ENCODE measurements at regions not wholly inside any gene's neighbourhood (a gene's known extent, or its start where the extent isn't known, plus 50 kb on each side); places are given as distances from the start of the nearest gene placed in this dataset.

DNA sequence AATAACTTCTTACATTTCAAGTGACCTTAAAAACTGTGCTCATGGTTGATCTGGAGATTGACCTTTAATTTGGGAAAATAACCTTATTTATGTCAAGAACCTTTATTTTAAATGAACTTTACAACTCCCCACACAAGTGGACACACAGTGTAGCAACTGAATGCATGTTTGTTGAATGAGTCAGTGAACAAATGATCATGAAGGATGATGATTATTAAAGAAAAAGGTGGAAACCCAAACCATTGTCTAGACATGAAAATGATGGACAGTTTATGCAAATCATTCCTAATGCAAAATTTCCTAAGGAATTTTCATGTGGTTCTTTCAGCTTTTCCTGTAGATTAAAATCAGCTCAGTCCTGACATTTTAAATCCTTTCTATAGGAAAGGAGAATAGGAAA is 439.8 kb upstream of the RUNX1 start:
- H3K4me3 ChIP-seq (ENCODE audit: low read depth, low read length): no peak overlapping the region
- no peak for DNase-seq (ENCODE audit: low read depth)
- TF ChIP-seq, protein P1, sequence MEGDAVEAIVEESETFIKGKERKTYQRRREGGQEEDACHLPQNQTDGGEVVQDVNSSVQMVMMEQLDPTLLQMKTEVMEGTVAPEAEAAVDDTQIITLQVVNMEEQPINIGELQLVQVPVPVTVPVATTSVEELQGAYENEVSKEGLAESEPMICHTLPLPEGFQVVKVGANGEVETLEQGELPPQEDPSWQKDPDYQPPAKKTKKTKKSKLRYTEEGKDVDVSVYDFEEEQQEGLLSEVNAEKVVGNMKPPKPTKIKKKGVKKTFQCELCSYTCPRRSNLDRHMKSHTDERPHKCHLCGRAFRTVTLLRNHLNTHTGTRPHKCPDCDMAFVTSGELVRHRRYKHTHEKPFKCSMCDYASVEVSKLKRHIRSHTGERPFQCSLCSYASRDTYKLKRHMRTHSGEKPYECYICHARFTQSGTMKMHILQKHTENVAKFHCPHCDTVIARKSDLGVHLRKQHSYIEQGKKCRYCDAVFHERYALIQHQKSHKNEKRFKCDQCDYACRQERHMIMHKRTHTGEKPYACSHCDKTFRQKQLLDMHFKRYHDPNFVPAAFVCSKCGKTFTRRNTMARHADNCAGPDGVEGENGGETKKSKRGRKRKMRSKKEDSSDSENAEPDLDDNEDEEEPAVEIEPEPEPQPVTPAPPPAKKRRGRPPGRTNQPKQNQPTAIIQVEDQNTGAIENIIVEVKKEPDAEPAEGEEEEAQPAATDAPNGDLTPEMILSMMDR (IDR thresholded peaks at IDR 0.05; ENCODE audit: insufficient read depth, low read depth, low read length): no peak

DNA sequence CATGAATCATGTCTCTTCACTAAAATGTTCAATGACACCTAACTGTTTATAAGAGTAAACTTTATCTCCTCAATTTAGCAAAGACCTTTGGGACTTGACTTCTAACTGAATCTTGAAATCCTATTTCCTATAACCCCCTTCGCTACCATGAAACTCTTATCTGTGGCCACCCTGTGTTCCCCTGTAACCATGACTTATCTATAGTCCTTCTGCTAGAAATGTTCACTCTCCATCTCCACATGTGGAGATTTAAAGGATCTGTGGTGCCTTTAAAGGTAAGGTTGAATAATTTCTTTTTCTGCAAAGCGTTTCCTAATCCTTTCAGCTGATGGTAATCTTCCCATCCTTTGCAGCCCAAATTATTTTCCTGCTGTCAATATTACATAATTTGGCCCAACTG is 436.3 kb upstream of the RUNX1 start:
- no peak for DNase-seq (ENCODE audit: low read depth)

DNA sequence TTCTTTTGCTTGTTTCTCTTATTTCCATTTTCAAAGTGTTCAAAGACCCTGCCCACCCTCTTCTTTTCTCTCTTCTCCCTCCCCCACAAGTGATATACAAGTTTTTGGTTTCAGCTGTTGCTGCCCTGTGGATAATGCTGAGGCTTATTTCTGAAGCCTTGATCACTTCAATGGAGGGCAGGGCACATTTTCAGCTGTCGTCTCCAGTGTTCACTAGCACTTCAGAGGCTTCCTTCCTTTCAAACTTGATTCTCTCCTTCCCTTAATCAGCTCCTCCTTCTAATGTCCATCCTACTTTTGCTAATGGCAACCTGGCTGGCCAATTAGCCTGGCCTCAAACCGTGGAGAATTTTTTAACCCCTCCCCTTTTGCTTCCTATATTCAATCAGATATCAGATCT is 435.7 kb upstream of the RUNX1 start:
- DNase-seq (ENCODE audit: low read depth): no peak
- TF ChIP-seq, protein P1 (IDR thresholded peaks at IDR 0.05; ENCODE audit: insufficient read depth, low read depth, low read length): no peak
- H3K4me3 ChIP-seq (ENCODE audit: low read depth, low read length): no peak overlapping the region

More for the DNA sequence above, 436.3 kb upstream of the RUNX1 start:
- H3K4me3 ChIP-seq (ENCODE audit: low read depth, low read length): no peak overlapping the region
- TF ChIP-seq, protein P1 (IDR thresholded peaks at IDR 0.05; ENCODE audit: insufficient read depth, low read depth, low read length): no peak

DNA sequence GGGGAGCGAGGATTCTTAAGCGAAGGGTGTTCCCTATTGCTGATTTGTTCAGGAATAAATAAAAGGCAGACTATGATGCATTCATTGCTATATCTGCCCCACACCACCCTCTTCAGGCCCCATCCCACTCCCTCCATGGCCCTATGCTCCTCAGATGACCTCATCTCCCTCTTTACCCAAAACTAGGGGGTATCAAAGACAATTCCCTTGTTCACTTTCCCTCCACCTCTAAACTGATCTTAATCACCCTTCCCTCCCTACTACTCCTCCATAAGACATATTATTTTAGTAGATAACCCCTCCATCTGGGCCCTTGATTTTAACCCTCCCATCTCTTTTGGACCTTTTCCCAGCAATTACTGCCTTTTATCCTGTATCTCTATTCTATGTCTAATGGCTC is 434.9 kb upstream of the RUNX1 start:
- TF ChIP-seq, protein P1 (IDR thresholded peaks at IDR 0.05; ENCODE audit: insufficient read depth, low read depth, low read length): no peak
- no peak for DNase-seq (ENCODE audit: low read depth)
- H3K4me3 ChIP-seq (ENCODE audit: low read depth, low read length): no peak overlapping the region

DNA sequence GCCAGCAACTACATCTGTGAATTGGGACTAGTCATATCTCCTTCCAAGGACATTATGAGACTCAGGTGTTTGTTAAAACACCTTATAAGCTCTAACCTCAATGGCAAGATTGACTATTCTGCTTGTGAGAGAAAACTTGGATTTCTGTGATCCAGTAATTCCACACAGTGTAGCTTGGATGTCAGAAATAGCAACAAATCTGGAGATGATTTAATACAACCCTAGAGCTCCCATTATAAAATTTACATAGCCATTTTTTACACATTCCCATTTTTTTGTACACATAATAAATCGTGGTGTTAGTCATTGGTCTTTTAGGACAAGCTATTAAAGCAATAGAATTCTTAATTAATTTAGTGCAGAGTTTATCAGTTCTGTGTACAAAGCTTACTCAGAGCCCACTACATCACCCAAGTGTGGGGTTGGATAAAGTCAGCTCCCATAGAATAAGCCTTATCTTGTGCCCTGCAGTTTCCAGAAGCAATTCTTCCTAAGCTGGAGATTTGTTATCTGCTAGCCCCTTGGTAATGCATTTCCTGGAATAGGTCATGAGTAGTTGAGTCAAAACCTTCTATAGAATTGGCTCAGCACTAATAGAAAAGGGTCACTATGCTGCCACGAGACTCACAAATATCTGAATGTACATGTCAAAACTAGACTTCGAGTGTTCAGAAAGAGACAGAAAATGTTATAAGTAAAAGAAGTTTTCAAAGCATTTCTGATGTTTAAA is 434.0 kb upstream of the RUNX1 start:
- no peak overlapping the region for H3K4me3 ChIP-seq (ENCODE audit: low read depth, low read length)
- no peak for DNase-seq (ENCODE audit: low read depth)
- TF ChIP-seq, protein P1 (IDR thresholded peaks at IDR 0.05; ENCODE audit: insufficient read depth, low read depth, low read length): no peak

DNA sequence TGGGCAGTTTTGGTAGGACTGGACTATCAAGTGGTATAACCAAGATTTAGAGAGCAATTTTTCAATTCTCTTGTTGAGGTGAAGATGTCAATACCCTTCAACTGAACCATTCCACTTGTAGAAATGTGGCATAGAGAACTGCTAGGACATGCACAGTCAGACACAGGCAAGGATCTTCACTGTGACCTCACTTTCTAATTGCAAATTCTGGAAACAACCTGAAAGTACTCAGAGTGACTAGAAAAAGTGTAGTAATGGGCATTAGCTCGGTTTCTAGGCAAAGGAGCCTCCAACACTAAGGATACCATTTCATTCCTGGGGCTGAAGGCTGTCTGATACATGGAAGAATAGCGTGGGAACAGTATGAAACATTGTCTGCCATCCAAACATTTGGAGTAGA is 433.0 kb upstream of the RUNX1 start:
- TF ChIP-seq, protein P1 (IDR thresholded peaks at IDR 0.05; ENCODE audit: insufficient read depth, low read depth, low read length): no peak
- H3K4me3 ChIP-seq (ENCODE audit: low read depth, low read length): no peak overlapping the region
- DNase-seq (ENCODE audit: low read depth): no peak

DNA sequence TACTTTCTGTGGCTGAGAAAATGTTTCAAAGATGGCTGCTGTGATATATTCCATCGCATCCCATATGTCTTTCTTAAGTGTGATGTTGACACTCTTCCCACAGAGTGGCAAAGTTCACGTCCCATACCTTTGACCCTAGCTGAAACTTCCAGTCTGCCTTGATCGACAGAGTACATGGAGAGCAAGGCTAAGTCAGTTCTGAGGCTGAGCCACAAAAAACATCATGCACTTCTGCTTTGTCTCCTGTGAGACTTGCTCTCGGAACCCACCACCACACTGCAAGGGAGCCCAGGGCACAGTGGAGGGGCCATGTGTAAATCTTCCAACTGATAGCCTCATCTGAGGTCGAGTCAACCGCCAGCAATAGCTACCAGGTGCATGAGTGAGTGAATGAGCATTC is 431.9 kb upstream of the RUNX1 start:
- no peak overlapping the region for H3K4me3 ChIP-seq (ENCODE audit: low read depth, low read length)
- TF ChIP-seq, protein P1 (IDR thresholded peaks at IDR 0.05; ENCODE audit: insufficient read depth, low read depth, low read length): no peak
- no peak for DNase-seq (ENCODE audit: low read depth)

All from fibroblast of villous mesenchyme (primary cell).